SK-N-DZ (cell line): ENCODE measurements at regions not wholly inside any gene's neighbourhood (a gene's known extent, or its start where the extent isn't known, plus 50 kb on each side); places are given as distances from the start of the nearest gene placed in this dataset.
A peak's percentile ranks its signal among the peaks of the same experiment; 100 is the strongest.

Experiments
- DNase-seq: peaks from one replicate; pipeline ENCODE4 v3.0.0-alpha.2; 2015; ENCODE audit warnings: low spot score

DNA sequence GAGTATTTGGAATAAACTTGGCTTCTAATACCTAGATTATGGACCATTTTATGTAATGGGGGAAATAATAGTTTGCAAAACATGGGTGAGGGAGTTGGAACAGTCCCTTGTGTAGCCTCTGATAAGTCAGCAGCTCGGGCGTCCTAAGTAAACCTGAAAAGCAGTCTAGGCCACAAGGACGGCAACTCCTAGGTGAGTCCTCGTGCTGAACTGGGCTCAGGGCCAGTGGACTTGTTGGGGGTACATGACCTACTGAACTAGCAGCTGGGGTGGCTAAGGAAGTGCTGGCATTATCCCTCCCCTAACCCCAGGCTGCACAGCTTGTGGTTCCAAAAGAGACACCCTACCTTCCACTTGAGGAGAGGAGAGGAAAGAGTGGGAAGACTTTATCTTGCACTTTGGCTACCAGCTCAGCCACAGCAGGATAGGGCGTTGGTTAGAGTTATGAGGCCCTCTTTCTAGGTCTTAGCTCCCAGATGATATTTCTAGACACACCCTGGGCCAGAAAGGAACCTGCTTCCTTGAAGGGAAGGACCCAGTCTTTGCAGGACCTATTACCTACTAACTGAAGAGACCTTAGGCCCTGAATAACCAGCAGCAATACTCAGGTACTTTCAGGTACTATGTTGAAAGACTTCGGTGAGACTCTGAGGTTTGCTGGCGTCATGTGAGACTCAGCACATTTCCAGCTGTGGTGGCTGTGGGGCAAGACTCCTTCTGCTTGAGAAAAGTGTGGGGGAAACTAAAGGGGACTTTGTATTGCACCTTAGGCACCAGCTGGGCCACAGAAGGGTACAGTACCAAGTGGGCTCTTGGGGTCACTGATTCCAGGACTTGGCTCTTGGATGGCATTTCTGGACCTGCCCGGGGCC lies 71.0 kb downstream of the AQP4 start:
- no peak for DNase-seq

GRCh38 chr18:26792661-26793060 lies 72.8 kb downstream of the AQP4 start:
- no peak for DNase-seq

- no peak for DNase-seq
Observed at GRCh38 chr18:26791676-26792075, 73.8 kb downstream of the AQP4 start.

DNA sequence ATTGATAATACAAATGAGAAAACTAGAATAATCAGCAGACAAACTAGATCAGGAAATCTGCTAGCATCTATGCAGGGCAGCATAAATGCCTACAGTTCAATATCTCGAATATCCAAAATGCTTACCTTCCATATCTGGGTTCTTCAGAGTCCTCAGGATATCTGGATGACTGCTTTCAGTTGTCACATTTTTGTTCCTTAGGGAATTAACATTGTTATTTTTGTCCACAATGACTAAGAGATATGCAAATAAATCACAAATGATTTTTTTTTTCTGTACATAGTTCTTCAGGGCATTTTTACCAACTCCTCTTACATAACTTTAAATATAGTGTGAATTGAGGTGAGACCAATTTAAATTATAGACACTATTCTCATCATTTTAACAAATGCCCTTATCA lies 80.9 kb downstream of the AQP4 start:
- DNase-seq, result no peak

DNA sequence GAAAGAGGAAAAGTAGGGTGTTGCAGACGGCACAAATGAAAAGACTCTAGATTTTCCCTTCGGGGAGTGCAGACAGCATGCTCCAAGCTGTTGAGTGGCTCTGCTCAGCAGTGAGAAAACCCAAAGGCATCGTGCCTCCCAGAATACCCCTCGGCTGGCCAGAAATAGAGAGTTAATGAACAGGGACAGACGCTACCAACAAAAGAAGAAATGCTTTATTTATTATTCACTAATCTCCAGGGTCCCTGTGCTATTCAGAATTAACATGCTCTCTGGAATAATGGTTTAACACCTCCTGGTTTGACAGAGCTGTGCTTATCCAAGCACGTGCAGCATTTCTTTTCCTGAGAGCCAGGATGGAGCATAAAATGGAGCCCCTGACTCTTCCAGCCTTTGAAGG lies 82.3 kb downstream of the AQP4 start:
- DNase-seq, result no peak

DNA sequence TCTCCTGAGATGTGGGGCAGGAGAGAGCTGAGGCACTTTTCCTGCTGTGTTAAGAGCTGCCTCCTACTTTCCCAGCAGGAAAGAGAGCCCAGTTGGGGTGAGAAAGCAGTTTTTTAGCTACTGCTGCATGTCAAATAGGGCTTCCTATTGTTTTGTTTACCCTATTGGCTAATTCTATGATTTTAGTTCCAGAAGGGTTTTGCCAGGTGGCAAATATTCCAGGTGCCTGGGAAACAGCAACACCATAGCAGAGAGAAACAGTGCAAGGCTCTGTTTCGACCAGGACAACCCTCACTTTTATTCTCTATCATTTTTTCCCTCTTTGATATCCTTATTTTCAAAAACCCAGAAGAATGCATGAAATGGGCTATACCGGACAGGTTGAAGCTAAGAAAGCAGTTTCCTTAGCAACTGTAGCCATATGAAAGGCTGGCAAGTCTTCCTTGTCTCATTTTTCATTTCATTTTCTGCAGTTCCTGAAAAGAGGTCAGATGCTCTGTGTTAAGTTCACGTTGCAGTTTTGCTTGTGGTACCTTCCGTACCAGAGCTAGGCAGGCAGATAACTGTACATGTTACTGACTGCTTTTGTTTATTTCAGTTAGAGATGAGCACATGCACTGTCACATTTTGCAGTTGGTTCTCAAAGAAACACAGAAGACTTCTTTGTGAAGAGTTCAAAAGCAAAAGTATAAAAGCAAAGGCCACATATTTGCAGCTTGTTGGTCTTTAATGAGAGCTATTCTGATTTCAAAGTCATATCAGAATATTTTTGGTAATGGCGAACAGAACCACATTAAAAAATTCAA lies 84.8 kb downstream of the AQP4 start:
- DNase-seq, result no peak

DNA sequence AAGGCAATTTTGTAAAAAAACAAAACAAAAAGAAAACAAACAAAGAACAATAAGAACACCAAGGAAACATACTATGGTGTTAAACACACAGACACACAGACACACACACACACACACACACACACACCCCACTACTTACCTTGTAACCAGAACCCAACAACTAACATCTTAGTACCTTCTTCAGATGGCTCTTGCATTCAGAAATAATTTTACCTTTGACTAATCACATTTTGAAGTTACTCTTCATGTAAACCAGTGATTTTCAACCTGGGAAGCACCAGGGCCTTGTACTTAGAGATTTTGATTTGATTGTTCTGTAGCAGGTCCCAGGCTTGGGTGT lies 87.5 kb downstream of the AQP4 start:
- DNase-seq, result no peak

DNA sequence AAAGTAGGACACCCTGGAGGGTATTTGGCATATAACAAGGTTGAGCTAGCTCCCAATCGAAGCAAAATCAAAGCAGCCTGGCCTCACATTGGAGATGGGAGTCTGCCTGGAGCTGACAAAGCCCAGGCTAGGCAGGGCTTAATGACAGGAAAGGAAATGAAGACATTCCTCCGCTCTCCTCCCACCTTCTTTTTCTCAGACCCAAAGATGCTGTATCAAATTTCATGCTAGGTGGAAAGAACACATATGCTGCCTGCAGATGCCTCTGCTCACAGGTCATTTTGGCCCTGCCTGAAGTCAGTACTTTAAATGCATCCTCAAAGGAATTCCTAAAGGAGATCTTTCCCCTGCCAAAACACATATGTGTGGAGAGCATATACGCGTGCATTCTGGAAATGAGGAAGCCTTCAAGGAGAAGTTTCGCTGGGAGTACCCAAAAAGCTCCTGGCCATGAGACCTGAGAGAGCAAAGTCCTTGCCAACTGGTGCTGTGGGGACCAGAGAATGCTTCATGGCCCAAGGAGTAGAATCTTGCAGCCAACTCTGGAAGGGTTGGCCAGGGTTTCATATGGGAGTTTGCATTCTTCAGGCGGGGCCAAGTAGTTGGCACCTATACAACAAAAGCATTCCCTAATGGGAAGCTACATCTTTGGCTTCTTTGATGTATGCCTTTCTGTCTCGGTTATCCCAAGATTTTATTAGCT lies 88.0 kb downstream of the AQP4 start:
- peak; percentile 83 for DNase-seq

- peak; percentile 93 for DNase-seq
Observed at GRCh38 chr18:26772691-26773090, 92.8 kb downstream of the AQP4 start.

- peak; percentile 50 for DNase-seq
Observed at GRCh38 chr18:26771524-26771923, 94.0 kb downstream of the AQP4 start.

DNA sequence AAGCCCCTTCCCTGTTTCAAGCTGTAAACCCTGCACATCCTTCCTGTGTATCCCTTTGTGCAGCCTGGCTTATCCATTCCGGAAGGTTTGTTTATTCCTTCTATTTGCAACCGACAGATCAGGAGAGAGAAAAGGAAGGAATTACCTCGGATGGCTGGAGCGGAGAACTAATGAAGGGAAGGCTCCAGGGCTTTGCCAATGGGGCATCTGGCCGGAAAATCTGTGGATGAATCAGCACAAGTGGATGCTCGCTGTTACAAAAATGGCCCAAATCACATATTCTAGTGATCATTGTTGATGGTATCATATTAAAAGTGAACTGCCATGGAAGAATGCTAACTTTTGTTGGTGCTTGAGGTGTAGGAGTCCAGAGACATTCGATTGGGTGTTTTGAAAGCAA lies 97.1 kb downstream of the AQP4 start:
- no peak for DNase-seq

- no peak for DNase-seq
Observed at GRCh38 chr18:26765498-26765897, 100.0 kb downstream of the AQP4 start.

- peak; percentile 69 for DNase-seq
Observed at GRCh38 chr18:26764586-26764985, 100.9 kb downstream of the AQP4 start.

- DNase-seq, result no peak
Observed at GRCh38 chr18:26764177-26764576, 101.3 kb downstream of the AQP4 start.

GRCh38 chr18:26763446-26764110 lies 101.9 kb downstream of the AQP4 start:
- no peak for DNase-seq

DNA sequence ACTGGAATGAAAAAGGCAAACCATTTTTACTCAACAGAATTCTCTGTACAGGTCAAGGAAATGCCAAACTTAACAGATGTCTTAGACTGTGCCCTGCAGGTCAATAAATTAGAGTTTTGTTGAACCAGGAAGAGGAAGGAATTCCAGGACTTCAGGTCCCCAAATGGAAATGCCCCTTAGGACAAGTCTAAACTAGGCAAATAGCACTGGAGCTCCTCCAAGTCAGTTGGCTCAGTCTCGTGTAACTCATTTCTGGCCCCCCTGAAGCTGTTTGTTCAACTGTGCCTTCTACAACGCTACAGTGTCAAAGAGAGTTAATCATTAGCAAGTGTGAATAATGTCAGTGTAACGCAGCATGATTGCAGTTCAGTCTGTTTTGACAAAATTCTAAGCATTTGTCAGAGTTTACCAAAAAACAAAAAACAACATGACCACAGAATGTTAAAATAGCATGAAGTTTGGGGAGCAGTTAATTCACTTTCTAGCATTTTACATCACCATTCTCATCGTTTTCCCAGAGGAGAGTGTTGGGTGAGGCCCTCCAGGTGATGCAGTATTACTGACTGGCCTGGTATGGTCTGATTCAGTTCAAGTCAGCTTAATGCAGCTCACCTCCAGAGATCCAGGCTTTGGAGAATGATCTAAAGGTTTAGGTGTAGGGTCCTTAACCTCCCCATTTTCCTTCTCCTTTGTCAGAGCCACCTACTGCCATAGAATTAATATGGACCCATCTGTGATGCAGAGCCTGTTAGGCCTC lies 108.1 kb downstream of the AQP4 start:
- DNase-seq, result no peak

DNA sequence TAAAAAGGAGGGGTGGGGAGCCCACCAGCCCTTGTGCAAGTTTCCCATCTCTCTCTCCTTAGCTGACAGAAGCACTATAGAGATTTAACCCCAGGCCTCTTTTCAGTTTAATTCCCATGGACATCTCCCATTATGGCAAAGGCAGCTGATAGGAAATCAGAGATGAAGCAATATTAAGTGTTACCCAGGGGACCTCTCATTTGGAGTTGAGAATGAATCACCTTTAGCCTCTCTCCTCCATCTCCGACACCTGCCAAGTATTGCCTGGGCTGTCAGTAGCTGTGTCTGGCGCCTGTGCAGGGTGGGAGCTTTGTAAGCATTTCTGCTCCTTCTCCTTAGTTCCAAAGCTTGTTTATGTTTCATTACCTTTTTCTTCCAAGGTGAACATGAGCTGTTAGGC lies 109.0 kb downstream of the AQP4 start:
- peak; percentile 10 for DNase-seq

- no peak for DNase-seq
Observed at GRCh38 chr18:26746826-26747475, 118.6 kb downstream of the AQP4 start.

DNA sequence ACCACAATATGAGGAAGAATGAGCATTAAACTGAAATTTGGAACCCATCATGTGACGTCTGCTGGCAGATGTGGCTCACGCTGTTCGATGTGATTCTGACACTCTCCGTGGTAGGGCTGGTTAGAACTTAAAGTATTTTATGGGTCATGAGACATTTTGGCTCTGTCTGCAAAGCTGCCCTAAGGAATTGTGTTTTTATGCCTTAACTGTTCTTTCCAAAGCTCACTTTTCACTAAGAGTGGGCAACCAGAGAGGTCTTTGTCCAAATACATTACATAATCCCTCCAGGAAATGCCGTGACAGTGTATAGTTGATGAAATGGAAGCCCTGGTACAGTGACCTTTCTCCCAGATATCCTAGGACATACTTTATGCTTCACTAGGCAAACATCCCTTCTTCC lies 119.1 kb downstream of the AQP4 start:
- no peak for DNase-seq
